Left kidney (tissue), 1 donor: ENCODE measurements at regions not wholly inside any gene's neighbourhood (a gene's known extent, or its start where the extent isn't known, plus 50 kb on each side); places are given as distances from the start of the nearest gene placed in this dataset.

Experiments
- DNase-seq: peaks from one replicate; pipeline ENCODE4 v3.0.0-alpha.2; 2013

DNA sequence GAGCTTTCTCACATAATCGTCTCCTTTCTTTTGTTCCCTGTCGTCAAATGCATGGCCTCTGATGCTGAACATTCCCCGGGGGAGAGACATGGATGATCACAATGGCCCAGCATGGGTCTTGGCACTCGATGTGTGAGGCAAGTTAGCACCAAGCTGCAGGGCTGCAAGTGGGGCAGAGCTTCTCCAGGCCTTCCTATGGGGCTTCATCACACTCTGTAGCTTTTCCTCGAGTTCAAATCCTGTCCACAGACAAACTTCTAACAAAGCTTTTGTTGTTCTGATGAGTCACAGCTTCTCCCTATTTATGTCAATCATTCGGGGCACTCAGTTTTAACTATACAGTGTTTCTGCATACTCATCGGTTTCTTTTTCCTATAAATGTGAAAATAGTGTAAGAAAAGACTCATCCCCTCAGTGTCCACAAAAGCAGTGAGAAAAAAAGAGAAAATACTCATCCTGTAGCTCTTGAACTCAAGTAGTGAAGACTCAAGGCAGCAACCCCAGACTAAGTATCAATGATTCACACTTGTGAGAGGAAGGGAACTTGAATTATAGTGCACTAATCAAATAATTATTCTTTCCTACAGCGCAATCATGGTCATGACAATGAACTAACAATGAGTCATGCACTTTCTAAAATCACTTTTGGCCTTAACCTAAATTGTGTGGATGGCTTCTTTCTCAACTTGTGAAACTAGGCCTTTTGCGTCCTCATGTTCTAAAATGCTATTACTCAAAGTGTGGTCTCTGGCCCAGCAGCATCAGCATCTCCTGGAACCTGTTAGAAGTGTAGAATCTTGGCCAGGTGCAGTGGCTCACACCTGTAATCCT is 68.4 kb upstream of the NOX3 start:
- DNase-seq = no peak

DNA sequence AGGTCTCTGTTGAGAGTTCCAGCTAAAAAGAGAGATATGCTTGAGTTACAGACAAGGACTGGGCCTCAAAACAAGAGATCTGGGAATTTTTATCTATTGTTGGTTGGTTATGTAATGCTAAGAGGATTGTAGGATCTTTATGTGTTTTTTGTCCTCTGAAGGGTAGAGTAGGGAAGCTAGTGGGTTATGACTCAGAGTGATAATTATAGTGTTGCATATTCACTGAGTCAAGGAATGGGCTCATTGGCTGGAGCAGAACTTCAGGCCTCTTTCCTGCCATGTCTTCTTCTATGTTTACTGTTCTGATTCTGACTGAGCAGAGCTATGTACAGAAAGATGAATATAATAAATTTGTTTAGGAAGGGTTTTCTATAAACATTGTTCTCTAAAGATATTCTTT is 66.1 kb upstream of the NOX3 start:
- no peak for DNase-seq

DNA sequence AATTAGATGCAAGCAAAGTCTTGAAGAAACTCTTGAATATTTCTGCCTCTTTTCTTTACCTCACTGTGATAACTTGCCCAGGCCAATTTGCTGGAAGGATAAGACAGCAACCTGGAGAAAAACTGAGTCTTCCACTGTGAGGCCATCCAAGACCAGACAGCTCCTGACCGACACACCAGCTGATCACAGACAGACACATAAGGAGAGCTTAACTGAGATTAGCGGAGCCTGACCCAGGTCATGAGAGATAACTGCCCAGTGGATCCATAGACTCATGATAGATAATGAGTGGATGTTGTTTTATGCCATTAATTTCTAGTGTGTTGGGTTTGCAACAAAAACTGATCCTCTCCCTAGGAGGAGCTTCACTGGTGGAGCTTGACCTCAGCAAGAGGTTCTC is 64.4 kb upstream of the NOX3 start:
- no peak for DNase-seq

DNA sequence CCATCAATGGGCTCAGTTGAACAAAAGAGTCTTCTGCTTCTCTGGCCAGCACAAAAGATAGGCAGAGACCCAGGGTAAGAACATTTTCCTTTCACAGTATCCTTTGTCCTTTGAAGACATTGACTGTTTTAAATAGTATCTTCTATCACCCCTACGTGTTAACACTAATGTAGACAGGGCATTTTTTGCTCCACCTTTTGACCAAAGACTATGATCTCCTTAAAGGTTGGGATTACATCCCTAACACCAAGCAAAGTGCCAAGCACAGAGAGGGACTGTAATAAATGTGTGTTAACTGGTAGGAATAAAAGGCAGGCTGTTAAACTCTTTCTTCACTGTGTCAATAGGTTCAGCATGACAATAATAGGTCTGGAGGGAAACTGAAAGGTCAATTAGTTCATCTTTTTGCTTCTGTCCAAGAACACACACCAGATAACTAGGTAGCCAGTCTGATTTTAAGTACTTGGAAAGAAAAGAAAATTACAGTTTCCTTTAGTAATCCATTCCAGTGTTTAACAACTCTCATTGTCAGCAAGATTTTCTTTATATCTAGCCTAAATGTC is 63.6 kb upstream of the NOX3 start:
- DNase-seq = no peak

DNA sequence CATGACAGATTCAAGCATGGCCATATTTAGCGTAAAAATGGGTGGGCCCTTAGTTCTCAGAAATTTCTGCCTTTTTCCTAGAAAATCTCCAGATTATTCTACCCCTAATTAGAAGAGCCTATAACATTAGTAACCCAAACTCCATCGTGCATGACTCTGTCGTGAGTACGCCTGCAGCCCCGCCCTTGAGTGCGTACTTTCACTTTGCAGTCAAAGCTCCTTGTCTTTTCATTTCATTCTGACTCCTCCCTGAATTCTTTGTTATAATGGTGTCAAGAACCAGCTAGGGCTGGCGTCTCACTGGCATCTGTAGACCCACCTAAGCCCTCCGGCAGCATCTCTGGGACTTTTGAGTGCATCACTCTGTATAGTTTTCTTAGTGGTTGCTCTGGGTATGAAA is 61.7 kb upstream of the NOX3 start:
- DNase-seq = no peak

DNA sequence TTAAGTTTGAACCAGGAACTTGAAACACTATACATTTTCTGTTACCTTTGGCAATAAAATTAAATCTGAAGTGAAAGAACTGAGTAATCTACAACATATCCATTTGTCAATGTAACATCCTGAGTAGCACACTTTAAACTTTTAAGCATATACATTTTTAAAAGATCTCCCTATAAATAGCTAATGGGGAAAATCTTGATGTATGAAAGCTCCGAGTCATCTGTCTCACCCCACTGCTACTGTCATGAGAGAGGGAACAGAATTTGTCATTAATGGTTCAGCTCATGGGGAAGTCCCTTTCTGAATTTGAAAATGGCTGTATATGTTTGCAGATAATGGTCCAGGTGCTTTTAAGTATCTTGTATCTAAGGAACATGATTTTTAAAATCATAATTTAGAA is 55.2 kb upstream of the NOX3 start:
- DNase-seq = no peak

DNA sequence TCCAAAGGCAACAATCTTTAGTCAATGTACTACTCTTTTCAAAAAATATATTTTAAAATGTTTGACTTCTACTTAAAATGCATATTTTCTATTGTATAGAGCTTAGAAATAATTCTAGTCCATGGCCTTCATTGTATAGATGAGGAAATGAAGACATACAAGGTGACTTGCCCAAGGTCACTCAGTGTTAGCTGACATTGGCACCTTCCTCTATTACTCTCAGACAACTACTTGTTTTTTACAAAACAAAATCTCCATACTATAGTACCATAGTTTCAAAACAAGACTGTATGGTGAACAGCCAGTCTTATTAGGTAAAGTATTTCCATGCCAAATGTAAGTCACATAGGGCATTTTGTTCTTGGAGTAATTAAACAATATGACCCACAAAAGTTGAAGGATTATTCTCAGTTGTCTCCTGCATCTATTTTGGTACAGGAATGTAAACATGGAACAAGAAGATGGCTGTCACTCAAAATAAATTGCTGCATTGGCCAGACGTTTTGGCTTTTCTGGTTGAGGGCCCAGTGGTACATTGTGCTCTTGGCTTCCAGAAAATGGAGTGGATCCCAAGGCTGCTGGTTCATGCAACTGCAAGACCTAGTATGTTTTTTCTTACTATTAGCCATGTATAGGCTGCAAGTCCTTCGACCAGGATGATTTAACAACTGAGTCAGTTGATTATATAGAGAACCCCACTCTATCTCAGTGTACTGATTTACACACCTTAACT is 54.3 kb upstream of the NOX3 start:
- DNase-seq = no peak

DNA sequence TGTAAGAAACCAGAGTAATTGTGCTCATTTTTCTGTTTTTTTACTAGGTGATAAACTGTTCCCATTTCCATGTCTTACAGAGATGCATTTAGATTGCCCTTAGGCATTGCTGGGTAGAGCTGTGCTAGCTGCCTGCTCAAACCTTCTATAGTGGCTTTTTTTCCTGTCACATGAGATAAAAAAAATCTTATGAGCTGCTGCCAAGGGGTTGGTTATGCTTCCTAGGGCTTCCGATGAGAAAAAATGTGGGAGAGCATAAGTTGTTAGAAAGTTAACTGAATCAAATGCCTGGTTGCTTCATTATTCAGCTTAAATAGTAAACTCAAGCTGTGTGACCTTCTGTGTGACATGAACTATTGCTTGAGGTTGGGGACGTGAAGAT is 50.0 kb upstream of the NOX3 start:
- DNase-seq = no peak
